Panc1 (cell line): ENCODE measurements at regions not wholly inside any gene's neighbourhood (a gene's known extent, or its start where the extent isn't known, plus 50 kb on each side); places are given as distances from the start of the nearest gene placed in this dataset.

ENCODE experiments used
- ATAC-seq: fragments of 200-7000 bp; cut with Tn5 transposase; 2 replicates; pipeline ENCODE4 v1.9.1; 2020; ENCODE audit warnings: mild to moderate bottlenecking, moderate library complexity
- BruUV-seq: library from RNA; stranded (reverse); fragments of 400-500 nt; replicated peaks from 2 replicates; lab custom pipeline; 2021; lab: Mats Ljungman, UMichigan
- CTCF ChIA-PET: fragments of 300-600 bp; sonication (Branson Sonifier 250); formaldehyde crosslinking; loops from one replicate; lab custom pipeline; 2022; ENCODE audit warnings: antibody characterized with exemption; lab: Charles Lee
- POLR2A ChIA-PET: fragments of 300-600 bp; sonication (Branson Sonifier 250); formaldehyde crosslinking; loops from one replicate; lab custom pipeline; 2022; ENCODE audit warnings: antibody characterized with exemption; lab: Charles Lee
- DNase-seq: peaks from one replicate; pipeline ENCODE4 v3.0.0-alpha.2; 2010; ENCODE audit warnings: low read depth, low spot score
- H3K27ac ChIP-seq: 2 replicates; pipeline ENCODE4 v1.5.1; 2011; ENCODE audit warnings: mild to moderate bottlenecking, low read length, inconsistent platforms
- H3K27me3 ChIP-seq: fragments of 200-500 bp; sonication (Bioruptor generic); 2 replicates; pipeline ENCODE4 v1.6.0; 2014; ENCODE audit warnings: low read length, inconsistent platforms; ENCODE audit not compliant: control insufficient read depth, insufficient read depth
- H3K36me3 ChIP-seq: fragments of 200-500 bp; sonication (Bioruptor generic); 2 replicates; pipeline ENCODE4 v1.5.1; 2014; ENCODE audit warnings: inconsistent platforms, mild to moderate bottlenecking, low read length, moderate library complexity; ENCODE audit not compliant: control insufficient read depth, insufficient read depth
- H3K4me1 ChIP-seq: 2 replicates; pipeline ENCODE4 v1.5.1; 2011; ENCODE audit warnings: inconsistent platforms, mild to moderate bottlenecking, low read length, moderate library complexity; ENCODE audit not compliant: control insufficient read depth, insufficient read depth
- H3K4me3 ChIP-seq, 2 experiments: 2 replicates each; pipeline ENCODE4 v1.5.1; 2011 to 2012; ENCODE audit warnings: low read depth in 2 of 2, low read length in 2 of 2, mild to moderate bottlenecking in 2 of 2, inconsistent platforms in 1 of 2, moderate library complexity in 1 of 2
- H3K9me3 ChIP-seq: fragments of 200-500 bp; sonication (Bioruptor generic); 2 replicates; pipeline ENCODE4 v1.5.1; 2014; ENCODE audit warnings: low read depth, mild to moderate bottlenecking, inconsistent platforms, low read length, moderate library complexity; ENCODE audit not compliant: control insufficient read depth, insufficient read depth
- CTCF ChIP-seq: fragments of 450-650 bp; IDR thresholded peaks from 2 replicates; pipeline ENCODE4 v1.5.1; 2017; ENCODE audit warnings: mild to moderate bottlenecking
- POLR2AphosphoS5 ChIP-seq: IDR thresholded peaks from 2 replicates; pipeline ENCODE4 v1.6.1; 2012; ENCODE audit warnings: mild to moderate bottlenecking, low read depth, low read length, moderate library complexity
- SIN3A ChIP-seq: IDR thresholded peaks from 2 replicates; pipeline ENCODE4 v1.6.1; 2012; ENCODE audit warnings: low read depth, mild to moderate bottlenecking, low read length, moderate library complexity, borderline replicate concordance; ENCODE audit not compliant: insufficient read depth
- TCF7L2 ChIP-seq: IDR thresholded peaks from 2 replicates; pipeline ENCODE4 v1.6.1; 2011; ENCODE audit warnings: mild to moderate bottlenecking, low read depth, low read length, inconsistent platforms
- in situ Hi-C: cut with HindIII; loops from 2 replicates; pipeline ENCODE4 v1.10.0; 2016; ENCODE audit warnings: low sequenced_read_pairs, low pct_unique_long_range_greater_than_20kb
- intact Hi-C: fragments of 100-400 bp; cut with micrococcal nuclease; formaldehyde crosslinking; loops from one replicate; pipeline ENCODE4 v1.10.0; 2022; ENCODE audit not compliant: unreplicated experiment
- TF ChIP-seq, protein P1 (sequence below), 2 experiments: IDR thresholded peaks; 2 replicates each; pipeline ENCODE4 v1.6.1; 2011 to 2012; ENCODE audit warnings: low read depth in 2 of 2, control low read depth in 1 of 2, low read length in 1 of 2, mild to moderate bottlenecking in 1 of 2, moderate library complexity in 1 of 2; ENCODE audit not compliant: insufficient read depth in 1 of 2

DNA sequence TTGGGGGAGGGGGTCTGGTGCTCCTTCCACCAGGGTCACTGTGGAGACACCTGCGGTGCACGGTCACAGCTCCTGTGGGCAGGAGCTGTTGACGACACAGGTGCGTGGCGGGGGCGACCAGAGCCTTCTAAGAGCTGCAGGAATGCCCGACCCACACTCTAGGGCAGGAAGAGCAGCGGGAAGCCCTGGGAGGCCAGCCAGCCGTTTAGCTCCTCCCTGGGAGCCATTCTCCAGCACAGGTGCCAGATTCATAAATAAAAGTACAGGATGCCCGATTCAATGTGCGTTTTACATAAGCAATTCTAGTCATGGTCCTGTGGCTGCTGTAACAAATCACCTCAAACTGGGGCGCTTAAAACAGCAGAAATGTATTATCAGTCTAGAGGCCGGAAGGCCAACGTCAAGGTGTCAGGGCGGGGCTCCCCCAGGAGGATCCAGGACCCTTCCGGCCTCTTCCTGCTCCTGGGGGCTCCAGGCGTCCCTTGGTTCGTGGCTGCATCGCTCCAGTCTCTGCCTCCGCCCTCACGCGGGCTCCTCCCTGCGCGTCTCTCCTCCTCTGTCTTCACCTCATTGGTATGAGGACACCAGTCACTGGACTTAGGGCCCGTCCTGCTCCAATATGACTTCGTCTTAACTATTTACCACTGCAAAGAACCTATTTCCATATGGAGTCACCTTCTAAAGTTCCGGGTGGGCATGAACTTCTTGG, 155.4 kb downstream of the FOXL1 start:
- no peak for DNase-seq
- POLR2A ChIA-PET = no interaction called here
- CTCF ChIA-PET = no interaction called here
- intact Hi-C loops = no loop called here
- H3K27me3 ChIP-seq = no peaks in the 10 kb centered on the region
- H3K9me3 ChIP-seq = no peaks in the 10 kb centered on the region
- in situ Hi-C loops = no loop called here
- H3K27ac ChIP-seq = no peak overlapping the region
- no peaks in the 10 kb centered on the region for H3K36me3 ChIP-seq
- TF ChIP-seq, protein P1, sequence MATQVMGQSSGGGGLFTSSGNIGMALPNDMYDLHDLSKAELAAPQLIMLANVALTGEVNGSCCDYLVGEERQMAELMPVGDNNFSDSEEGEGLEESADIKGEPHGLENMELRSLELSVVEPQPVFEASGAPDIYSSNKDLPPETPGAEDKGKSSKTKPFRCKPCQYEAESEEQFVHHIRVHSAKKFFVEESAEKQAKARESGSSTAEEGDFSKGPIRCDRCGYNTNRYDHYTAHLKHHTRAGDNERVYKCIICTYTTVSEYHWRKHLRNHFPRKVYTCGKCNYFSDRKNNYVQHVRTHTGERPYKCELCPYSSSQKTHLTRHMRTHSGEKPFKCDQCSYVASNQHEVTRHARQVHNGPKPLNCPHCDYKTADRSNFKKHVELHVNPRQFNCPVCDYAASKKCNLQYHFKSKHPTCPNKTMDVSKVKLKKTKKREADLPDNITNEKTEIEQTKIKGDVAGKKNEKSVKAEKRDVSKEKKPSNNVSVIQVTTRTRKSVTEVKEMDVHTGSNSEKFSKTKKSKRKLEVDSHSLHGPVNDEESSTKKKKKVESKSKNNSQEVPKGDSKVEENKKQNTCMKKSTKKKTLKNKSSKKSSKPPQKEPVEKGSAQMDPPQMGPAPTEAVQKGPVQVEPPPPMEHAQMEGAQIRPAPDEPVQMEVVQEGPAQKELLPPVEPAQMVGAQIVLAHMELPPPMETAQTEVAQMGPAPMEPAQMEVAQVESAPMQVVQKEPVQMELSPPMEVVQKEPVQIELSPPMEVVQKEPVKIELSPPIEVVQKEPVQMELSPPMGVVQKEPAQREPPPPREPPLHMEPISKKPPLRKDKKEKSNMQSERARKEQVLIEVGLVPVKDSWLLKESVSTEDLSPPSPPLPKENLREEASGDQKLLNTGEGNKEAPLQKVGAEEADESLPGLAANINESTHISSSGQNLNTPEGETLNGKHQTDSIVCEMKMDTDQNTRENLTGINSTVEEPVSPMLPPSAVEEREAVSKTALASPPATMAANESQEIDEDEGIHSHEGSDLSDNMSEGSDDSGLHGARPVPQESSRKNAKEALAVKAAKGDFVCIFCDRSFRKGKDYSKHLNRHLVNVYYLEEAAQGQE (IDR thresholded peaks at IDR 0.05; ENCODE audit: insufficient read depth in 1 of 2, low read depth in 2 of 2, low read length in 1 of 2) = no peak
- TF ChIP-seq TCF7L2 (no peak), POLR2AphosphoS5 (no peak), SIN3A (no peak), CTCF (no peak)
- no peak for ATAC-seq
- H3K4me1 ChIP-seq = no peaks in the 10 kb centered on the region
- BruUV-seq = no TSS peak
- no peak overlapping the region for H3K4me3 ChIP-seq

DNA sequence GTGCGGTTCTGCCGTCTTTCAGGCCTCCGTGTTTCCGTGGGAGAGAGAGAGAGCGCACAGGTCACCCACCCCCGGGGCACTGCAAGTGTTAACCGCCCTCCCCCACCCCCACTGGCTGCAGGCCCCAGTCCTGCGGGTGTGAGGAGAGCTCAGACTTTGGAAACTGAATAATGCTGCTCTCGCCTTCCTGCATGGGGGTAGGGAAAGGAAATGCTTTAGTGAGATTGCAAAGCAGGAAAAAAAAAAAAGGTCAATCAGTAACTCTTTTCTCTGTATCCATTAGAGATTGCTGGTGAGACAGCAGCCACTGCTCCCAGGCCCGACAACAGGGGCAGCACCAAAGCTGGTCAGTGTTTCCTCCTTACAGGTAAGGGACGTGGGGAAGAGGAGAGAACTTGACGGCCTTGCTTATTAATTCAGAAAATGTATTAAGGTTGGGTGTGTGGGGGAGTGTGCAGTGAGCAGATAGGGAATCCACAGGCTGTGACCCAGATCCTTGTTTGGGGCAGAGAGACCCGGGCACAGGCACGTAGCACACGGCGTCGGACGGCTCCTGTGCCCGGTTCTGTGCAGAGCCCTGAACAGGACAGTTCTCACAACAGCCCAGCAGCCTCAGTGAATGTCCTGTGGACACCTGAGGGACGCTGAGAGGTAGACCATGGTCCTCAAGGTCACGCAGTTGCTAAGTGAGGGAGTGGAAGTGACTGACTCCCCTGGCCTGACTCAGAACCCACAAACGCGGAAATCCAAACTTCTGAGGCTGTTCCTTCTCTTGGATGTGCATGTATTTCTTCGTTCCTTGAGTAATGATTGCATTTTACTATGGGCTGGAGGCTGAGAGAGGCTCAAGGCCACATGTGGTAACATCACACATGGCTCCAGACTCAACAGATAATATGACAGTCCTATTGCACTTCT, 156.5 kb downstream of the FOXL1 start:
- H3K27me3 ChIP-seq = no peaks in the 10 kb centered on the region
- POLR2A ChIA-PET = no interaction called here

More for the DNA sequence above, 156.5 kb downstream of the FOXL1 start:
- H3K9me3 ChIP-seq = no peaks in the 10 kb centered on the region
- intact Hi-C loops (no loop called here), in situ Hi-C loops (no loop called here)
- BruUV-seq = no TSS peak
- DNase-seq = no peak
- no peak for ATAC-seq
- no peak overlapping the region for H3K27ac ChIP-seq
- CTCF ChIA-PET = no interaction called here
- no peak overlapping the region for H3K4me3 ChIP-seq
- H3K36me3 ChIP-seq = no peaks in the 10 kb centered on the region
- no peak for TF ChIP-seq SIN3A
- TF ChIP-seq, protein P1 (IDR thresholded peaks at IDR 0.05; ENCODE audit: insufficient read depth in 1 of 2, low read depth in 2 of 2, low read length in 1 of 2) = no peak
- TF ChIP-seq CTCF = no peak
- no peak for TF ChIP-seq POLR2AphosphoS5
- TF ChIP-seq TCF7L2 = no peak
- no peaks in the 10 kb centered on the region for H3K4me1 ChIP-seq
